DMS153 treated with DMSO at 0.1 percent for 48 hours (cell line): ENCODE measurements at regions not wholly inside any gene's neighbourhood (a gene's known extent, or its start where the extent isn't known, plus 50 kb on each side); places are given as distances from the start of the nearest gene placed in this dataset.

ENCODE experiments used
- DNase-seq: peaks from one replicate; lab custom pipeline; 2025; ENCODE audit not compliant: unreplicated experiment; lab: John Stamatoyannopoulos, UW

DNA sequence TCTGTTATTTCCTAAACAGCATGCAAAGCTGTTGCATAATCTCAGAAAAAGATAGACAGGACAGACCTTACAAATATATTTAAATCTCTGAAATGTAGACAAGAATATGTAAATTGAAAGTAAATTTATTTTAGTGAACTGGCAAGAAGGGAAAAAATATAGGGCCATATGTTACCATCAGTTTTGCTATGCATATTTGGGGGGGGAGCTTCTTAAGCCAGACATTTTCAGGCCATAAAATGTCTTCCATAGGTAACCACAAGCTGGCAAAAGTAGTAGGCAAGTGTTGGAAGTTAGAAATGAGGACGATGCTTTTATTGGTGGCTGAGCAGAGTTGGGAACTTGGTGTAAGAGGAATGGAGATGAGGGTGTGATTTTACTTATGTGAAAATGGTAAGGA, 272.0 kb upstream of the CXXC4 start:
- DNase-seq: no peak

GRCh38 chr4:104772849-104773248, 278.2 kb upstream of the CXXC4 start:
- DNase-seq: no peak

DNA sequence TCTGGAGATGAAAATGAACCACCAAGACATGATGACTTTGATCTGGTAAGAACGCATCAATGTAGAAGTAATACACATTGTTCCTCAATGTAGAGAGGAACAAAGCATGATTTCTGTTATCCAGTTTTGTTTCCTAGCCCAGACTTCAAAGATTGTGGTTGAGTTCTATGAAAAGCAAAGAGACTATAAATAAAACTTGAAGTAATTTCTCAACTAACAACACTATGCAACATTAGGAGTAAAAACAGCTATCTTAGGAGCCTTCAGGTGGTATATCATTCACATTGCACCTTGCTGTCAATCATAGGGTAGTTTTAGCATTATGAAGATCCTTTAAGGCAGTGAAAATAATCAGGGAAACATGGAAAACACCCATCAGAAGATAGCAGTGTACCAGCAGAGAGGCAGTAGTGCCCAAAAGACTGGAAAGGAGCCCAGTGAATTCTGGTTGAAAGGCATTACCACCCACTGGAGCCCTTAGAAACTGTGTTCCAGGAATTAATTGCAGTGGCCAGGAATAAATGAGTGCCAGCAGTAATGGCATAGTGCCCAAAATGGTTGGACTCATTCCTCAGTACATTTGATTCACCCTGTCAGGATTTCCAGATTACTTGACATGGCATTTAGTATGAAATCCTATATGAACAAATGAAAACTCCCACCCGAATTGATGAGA, 300.7 kb upstream of the CXXC4 start:
- DNase-seq: no peak

- no peak for DNase-seq
Measured at GRCh38 chr4:104811727-104812126, 317.0 kb upstream of the CXXC4 start.

- DNase-seq: no peak
Measured at GRCh38 chr4:104815665-104816064, 321.0 kb upstream of the CXXC4 start.

DNA sequence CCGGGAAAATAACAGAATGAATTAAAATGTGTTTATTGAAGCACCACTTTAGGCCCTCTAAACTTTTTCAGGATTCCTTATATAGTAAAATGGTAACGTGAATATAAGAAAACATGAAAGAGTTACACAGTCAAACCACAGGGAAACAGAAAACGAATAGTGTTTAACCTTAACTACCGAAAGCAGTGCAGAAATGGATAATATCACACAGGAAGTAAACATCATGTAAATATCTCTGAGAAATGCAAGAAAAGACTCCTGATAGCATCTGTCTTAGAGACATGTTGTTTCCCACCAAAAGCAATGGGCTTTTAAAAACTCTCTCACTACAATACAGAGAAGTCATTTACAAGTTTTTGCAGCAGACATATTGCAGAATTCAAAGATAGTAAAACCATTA, 323.9 kb upstream of the CXXC4 start:
- DNase-seq: no peak

GRCh38 chr4:104826171-104826570, 320.5 kb upstream of the TET2 start:
- no peak for DNase-seq

DNA sequence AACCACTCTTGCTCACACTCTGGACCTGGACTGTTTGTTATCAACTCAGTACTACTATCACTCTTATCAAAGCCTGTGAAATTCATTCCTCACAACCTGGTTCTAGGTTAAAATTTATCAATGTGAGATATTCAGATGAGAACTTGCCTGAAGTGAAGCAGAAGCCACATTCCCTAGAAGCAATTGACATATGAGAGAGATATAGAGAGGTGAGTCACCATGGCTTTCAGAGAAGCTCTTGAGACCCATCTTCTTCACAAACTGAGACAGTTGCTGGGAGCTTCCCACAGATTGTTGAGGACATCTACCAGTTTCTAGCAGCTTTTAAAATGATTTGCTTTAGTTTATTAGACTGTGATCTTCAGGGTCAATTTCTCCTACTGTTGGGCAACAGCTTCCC, 316.9 kb upstream of the TET2 start:
- DNase-seq: no peak

DNA sequence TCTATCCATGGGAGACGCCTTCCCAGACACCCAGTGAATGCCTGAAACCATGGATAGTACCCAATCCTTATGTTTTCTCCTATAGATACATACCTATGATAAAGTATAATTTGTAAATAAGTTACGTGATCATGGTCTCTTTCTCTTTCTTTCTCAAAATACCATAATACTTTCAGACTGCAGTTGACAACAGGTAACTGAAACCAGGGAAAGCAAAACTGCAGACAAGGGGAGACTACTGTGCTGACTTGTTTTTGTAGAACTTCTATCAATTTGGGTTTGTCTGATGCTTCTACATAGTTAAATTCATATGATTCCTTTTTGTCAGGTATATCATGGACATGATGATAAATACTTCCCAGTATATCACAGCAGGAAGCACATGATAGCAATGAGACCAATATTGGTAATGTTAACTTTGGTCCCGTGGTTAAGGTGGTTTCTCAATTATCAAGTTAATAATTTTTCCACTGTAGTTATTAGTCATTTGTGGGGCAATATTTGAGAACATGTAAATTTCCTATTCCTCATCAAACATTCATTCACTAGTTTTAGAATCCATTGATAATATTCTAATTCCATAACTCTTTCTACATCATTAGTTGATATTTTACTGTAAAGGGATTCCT, 298.0 kb upstream of the TET2 start:
- DNase-seq: no peak

- no peak for DNase-seq
Measured at GRCh38 chr4:104859601-104860237, 287.0 kb upstream of the TET2 start.

DNA sequence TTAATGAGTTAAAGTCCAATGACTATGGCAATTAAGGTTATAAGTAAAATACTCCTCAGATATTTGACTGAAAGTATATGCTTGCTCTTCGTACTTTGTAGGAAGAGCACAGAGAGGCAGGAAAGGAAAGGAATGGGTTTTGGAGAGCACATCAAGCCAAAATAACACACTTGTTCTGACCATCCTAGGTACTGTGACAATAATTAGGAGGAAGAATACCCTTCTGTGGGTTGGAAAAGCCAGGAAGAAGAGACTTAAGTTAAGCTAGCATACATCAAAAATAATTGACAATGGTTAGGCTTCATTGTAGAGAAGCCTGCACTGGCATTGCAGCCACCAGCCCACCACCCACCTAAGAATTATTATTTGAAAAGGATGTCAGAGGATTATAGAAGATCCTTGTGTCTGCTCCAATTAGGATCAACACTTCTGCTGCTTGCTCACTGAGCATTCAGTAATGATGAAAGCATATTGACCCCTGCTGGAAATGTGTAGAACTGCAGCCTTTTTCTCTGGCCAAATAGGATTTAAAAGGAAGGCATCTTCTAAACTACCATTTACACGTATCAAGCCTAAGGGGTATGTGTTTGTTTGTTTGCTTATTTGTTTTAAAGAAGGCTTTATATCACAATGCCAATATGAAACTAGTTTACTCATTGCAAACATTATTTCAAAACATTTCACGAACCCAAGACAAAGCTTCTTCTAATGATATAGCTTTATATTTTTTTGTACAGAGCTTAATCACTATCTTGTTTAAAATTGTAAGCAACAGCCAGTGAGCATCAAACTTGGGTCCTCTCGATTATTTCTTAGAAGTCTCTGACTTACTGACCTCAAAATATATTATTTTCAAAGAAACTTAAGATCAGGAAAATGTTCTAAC, 286.2 kb upstream of the TET2 start:
- peak; percentile 82 for DNase-seq

- DNase-seq: no peak
Measured at GRCh38 chr4:104866809-104867208, 279.9 kb upstream of the TET2 start.

- DNase-seq: no peak
Measured at GRCh38 chr4:104868533-104868932, 278.1 kb upstream of the TET2 start.

DNA sequence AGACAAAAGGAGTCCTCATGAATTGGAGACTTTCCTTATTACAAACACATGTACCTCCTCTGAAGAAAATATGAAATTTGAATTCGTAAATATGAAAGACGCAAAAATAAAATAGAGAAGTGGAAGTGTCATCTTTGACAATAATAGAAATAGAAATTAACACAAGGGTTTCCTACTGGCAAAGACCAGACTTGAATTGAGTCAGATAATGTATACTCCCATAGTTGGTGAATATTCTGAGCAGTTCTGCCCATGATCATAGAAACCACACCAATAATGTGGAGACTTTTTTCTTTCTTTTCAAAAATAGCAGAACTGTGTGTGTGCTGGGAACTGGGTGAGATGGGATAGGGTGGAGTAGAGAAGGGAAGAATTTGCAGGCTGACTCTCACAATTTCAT, 277.7 kb upstream of the TET2 start:
- DNase-seq: no peak

DNA sequence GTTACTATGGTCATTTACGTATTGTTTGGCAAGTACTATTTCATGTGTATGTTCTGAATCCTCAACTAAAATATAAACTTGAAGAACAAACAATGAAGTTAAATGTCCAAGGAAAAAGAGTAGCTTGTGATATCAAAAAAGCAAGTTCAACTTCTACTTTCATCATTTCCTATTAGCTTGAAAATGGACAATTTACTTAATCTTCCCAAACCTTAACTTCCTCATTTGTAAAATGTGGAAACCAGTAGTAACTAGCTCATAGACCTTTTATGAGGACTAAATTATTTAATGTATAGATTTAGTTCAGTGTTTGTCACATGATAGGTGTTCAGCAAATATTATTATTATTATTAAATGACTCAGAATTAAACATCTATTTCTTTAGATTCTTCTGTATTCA, 276.8 kb upstream of the TET2 start:
- DNase-seq: no peak

- no peak for DNase-seq
Measured at GRCh38 chr4:104870495-104871233, 276.0 kb upstream of the TET2 start.

- DNase-seq: no peak
Measured at GRCh38 chr4:104878936-104879335, 267.7 kb upstream of the TET2 start.

DNA sequence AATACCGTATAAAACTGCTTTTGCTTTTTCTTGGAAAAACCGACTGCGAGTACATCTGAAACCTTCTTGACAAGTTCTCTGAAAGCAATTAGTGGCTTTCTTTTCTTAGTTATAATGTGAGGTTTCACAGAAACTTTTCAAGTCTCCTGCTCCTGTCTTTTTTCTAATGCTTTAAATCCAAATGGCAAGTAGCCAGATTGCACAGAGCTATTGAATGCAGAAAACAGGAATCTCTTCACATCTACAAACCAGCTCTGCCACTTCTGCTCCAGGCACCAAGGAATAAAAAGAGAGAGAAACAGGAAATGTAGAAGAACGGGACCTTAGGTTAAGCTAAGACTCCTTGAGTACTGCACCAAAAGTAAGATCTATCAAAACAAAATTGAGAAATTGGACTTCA, 267.3 kb upstream of the TET2 start:
- no peak for DNase-seq

- DNase-seq: no peak
Measured at GRCh38 chr4:104879854-104880253, 266.8 kb upstream of the TET2 start.

DNA sequence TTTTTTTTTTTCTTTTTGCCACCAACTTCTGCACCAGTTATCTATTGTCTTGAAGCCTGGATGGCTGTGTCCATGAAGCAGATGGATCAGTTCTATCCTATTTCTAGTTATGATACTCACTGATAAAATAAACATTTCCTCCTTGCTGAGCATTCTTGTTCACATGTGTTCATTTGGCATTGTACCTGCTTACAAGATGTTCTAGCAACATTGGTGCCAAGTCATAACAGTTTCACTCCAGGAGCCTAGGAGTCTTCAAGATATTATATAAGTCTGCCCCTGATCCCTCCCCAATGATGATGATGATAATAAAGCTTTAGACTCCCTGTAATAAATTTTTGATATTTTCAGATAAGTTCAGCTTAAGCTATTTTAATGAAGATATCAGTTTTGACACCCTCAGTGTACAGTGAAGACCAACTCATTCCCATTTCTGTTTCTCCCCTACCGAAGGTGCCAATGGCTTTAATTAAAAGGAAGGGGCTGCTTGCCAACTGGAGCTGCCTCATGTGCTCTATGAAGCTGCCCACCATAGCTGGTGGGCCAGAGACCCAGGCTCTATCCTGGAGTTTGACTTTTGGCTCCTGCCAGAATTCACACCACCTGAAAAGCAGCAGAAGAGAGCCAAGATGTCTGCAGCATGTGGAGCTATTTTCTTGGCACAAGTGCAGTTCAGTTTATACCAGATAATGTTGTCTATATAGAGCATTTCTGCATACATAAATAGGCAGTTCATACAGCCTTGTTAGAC, 265.4 kb upstream of the TET2 start:
- DNase-seq: no peak
